ENCODE measurements at regions not wholly inside any gene's neighbourhood (a gene's known extent, or its start where the extent isn't known, plus 50 kb on each side); places are given as distances from the start of the nearest gene placed in this dataset.
"Not testable (repeated sequence)": the region's sequence is repeated elsewhere in the genome, so short reads cannot be mapped to it uniquely, and the experiment has no call there.

- no peak for TF ChIP-seq CTCF (IDR thresholded peaks at IDR 0.05)
- H3K9me3 Mint-ChIP-seq (ENCODE audit: low read depth): peaks cover 48% of the 10 kb centered on the region
- H3K4me3 Mint-ChIP-seq (ENCODE audit: unreplicated experiment): no peak overlapping the region
- no peaks in the 10 kb centered on the region for H3K27me3 Mint-ChIP-seq (ENCODE audit: low read depth)
- no peak overlapping the region for H3K27ac Mint-ChIP-seq (ENCODE audit: unreplicated experiment)
- no peak for DNase-seq (ENCODE audit: low spot score)
- no peaks in the 10 kb centered on the region for H3K4me1 Mint-ChIP-seq (ENCODE audit: low read depth)
- no peaks in the 10 kb centered on the region for H3K36me3 Mint-ChIP-seq (ENCODE audit: low read depth)
Measured at GRCh38 chrX:144738246-144738645, 509.1 kb upstream of the SPANXN1 start.

- peaks cover 41% of the 10 kb centered on the region for H3K9me3 Mint-ChIP-seq (ENCODE audit: low read depth)
- DNase-seq (ENCODE audit: low spot score): no peak
- no peak overlapping the region for H3K4me3 Mint-ChIP-seq (ENCODE audit: unreplicated experiment)
- H3K27me3 Mint-ChIP-seq (ENCODE audit: low read depth): no peaks in the 10 kb centered on the region
- TF ChIP-seq CTCF (IDR thresholded peaks at IDR 0.05): no peak
- no peak overlapping the region for H3K27ac Mint-ChIP-seq (ENCODE audit: unreplicated experiment)
- no peaks in the 10 kb centered on the region for H3K36me3 Mint-ChIP-seq (ENCODE audit: low read depth)
- H3K4me1 Mint-ChIP-seq (ENCODE audit: low read depth): no peaks in the 10 kb centered on the region
Measured at GRCh38 chrX:144768540-144768939, 478.8 kb upstream of the SPANXN1 start.

GRCh38 chrX:144783528-144783927, 463.8 kb upstream of the SPANXN1 start:
- not testable (repeated sequence) for H3K27ac Mint-ChIP-seq (ENCODE audit: unreplicated experiment); DNase-seq (ENCODE audit: low spot score); H3K4me3 Mint-ChIP-seq (ENCODE audit: unreplicated experiment); H3K36me3 Mint-ChIP-seq (ENCODE audit: low read depth); H3K4me1 Mint-ChIP-seq (ENCODE audit: low read depth); H3K27me3 Mint-ChIP-seq (ENCODE audit: low read depth)
- peaks cover 48% of the 10 kb centered on the region for H3K9me3 Mint-ChIP-seq (ENCODE audit: low read depth)

- no peak overlapping the region for H3K4me3 Mint-ChIP-seq (ENCODE audit: unreplicated experiment)
- no peaks in the 10 kb centered on the region for H3K4me1 Mint-ChIP-seq (ENCODE audit: low read depth)
- no peak for TF ChIP-seq CTCF (IDR thresholded peaks at IDR 0.05)
- H3K27ac Mint-ChIP-seq (ENCODE audit: unreplicated experiment): no peak overlapping the region
- no peak for DNase-seq (ENCODE audit: low spot score)
- H3K27me3 Mint-ChIP-seq (ENCODE audit: low read depth): no peaks in the 10 kb centered on the region
- H3K9me3 Mint-ChIP-seq (ENCODE audit: low read depth): peaks cover 76% of the 10 kb centered on the region
- no peaks in the 10 kb centered on the region for H3K36me3 Mint-ChIP-seq (ENCODE audit: low read depth)
Measured at GRCh38 chrX:144790148-144790547, 457.2 kb upstream of the SPANXN1 start.

GRCh38 chrX:144791298-144791697, 456.0 kb upstream of the SPANXN1 start:
- Mint-ChIP-seq H3K27ac (ENCODE audit: unreplicated experiment) (no peak overlapping the region), H3K4me1 (ENCODE audit: low read depth) (no peaks in the 10 kb centered on the region), H3K27me3 (ENCODE audit: low read depth) (no peaks in the 10 kb centered on the region), H3K4me3 (ENCODE audit: unreplicated experiment) (no peak overlapping the region), H3K9me3 (ENCODE audit: low read depth) (peaks cover 69% of the 10 kb centered on the region), H3K36me3 (ENCODE audit: low read depth) (no peaks in the 10 kb centered on the region)
- TF ChIP-seq CTCF (IDR thresholded peaks at IDR 0.05): no peak
- no peak for DNase-seq (ENCODE audit: low spot score)

- TF ChIP-seq CTCF (IDR thresholded peaks at IDR 0.05): no peak
- peaks cover 28% of the 10 kb centered on the region for H3K9me3 Mint-ChIP-seq (ENCODE audit: low read depth)
- no peak overlapping the region for H3K4me3 Mint-ChIP-seq (ENCODE audit: unreplicated experiment)
- H3K27me3 Mint-ChIP-seq (ENCODE audit: low read depth): no peaks in the 10 kb centered on the region
- H3K4me1 Mint-ChIP-seq (ENCODE audit: low read depth): no peaks in the 10 kb centered on the region
- no peak for DNase-seq (ENCODE audit: low spot score)
- no peak overlapping the region for H3K27ac Mint-ChIP-seq (ENCODE audit: unreplicated experiment)
- H3K36me3 Mint-ChIP-seq (ENCODE audit: low read depth): no peaks in the 10 kb centered on the region
Measured at GRCh38 chrX:144798972-144799371, 448.3 kb upstream of the SPANXN1 start.

Data from chondrocyte (in vitro differentiated cells).